HG03520 (cell line): ENCODE measurements at regions not wholly inside any gene's neighbourhood (a gene's known extent, or its start where the extent isn't known, plus 50 kb on each side); places are given as distances from the start of the nearest gene placed in this dataset.

Experiments
- ATAC-seq: cut with Tn5 transposase; IDR thresholded peaks from one replicate; pipeline ENCODE4 v1.9.1; 2021; ENCODE audit warnings: mild to moderate bottlenecking, moderate library complexity; ENCODE audit not compliant: unreplicated experiment

DNA sequence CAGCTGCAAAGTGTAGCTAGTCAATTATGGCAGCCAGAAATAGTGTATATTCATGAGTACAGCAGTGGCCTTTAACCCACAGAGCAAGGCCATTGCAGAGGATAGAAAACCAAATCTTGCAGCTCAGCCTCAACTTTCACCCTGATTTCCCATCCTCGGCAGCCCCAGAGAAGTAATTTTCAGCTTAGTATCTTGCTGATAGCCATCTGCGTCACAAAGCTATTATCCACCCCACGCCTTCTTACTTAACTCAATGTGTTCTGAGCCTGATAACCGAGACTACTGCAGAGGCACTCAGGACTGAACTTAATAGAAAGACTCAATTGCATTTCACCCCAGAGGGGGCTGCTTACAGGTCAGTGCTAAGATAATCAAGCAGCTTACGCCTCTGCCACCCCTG, 174.5 kb upstream of the MAOA start:
- no peak for ATAC-seq

DNA sequence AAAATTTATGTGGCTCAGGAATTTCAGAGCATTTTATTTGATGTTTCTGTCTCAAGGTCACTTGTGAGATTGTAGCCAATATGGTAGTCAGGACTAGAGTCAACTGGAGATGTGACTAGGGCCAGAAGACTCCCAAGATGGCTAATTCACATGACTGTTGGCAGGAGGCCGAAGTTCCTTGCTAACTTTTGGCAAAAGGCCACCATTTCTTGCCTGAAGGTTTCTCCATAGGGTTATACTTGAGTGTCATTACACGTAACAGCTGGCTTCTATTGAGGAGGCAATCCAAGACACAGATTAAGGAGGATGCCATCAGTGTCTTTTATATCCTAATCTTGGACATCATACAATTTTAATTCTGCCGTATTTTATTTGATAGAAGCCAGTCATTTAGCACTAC, 162.3 kb upstream of the MAOA start:
- ATAC-seq = no peak

DNA sequence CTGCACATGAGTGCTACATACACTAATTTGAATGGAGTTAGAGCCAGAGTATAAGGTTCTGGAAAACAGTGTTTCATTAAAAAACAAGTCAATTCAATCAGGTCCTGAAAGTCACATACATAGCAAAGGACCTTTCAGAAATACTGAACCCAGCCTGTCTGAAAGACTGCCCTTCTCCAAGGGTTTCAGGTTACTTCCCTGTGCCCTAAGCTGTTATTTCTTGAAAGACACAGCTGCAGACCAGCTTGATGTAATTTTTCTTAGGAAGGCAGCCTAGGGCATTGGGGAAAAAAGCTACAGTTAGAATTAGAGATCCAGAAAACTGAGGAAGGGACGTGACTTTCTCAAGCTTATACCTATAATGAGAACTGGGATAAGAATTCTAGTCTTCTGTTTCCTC, 155.9 kb upstream of the MAOA start:
- no peak for ATAC-seq

DNA sequence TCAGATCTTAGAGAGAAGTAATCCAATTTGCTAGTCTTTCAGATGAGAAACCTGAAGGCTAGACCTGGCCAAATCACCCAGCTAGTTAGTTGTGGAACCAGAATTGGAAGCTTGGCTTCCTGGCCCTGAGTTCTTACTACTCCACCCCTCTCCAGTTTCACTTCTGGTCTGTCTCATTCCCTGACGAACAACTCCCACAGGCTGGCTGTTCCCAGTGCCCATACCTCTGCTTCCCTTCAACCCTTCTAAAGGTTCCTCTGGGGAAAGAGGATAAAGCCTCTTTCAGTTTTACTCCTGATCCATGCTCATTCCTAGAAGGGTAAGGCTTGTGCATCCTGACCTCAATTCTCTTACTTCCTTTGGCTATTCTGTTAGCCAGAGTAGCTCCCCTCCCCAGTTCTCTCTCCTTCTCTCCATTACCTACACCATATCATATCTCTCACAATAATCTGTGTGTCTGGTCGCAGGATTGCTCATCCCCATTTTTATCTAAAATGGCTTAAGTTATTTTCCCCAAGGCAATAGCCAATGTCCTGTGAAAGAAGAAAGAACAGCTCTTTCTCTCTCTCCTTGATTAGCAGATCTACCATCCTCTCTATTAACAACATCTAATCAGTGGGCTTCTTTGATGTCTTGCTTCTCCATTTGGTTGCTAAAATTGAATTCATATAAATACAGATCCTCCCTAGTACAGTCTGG, 155.0 kb upstream of the MAOA start:
- ATAC-seq = no peak

DNA sequence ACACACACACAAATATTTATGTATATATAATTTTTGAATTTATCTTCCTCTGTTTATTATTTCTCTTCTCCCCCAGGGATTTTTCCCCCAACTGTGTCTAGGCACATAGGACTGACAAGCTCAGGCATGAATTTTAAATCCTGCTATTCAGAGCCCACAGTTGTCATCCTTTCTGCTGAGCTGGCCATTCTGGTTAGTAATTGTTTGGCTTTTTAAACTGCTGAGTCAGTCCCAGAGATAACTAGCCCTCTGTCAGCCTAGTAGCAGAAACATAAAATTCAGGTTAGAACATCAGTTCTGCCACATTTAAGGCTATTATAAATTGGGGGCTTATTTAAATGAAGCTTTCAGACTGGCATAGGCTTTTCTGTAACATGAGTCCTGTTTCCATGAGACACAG, 151.7 kb upstream of the MAOA start:
- ATAC-seq = no peak

DNA sequence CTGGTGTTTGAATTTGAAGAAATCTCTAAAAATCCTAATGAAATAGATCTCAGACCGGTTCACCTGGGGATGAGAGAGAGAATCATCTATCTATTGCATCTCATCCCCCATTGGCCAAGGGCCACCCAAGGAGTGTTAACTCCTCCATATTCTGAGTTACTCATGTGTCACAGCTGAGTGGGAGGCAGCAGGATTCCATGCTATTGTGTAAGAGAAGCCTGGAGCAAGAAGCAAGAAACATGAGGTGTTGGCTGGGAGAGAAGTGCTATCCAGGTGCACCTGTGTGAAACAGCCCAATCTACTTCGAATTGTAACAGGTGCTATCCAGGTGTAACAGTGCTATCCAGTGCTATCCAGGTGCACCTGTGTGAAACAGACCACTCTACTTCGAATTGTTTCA, 150.3 kb upstream of the MAOA start:
- no peak for ATAC-seq

DNA sequence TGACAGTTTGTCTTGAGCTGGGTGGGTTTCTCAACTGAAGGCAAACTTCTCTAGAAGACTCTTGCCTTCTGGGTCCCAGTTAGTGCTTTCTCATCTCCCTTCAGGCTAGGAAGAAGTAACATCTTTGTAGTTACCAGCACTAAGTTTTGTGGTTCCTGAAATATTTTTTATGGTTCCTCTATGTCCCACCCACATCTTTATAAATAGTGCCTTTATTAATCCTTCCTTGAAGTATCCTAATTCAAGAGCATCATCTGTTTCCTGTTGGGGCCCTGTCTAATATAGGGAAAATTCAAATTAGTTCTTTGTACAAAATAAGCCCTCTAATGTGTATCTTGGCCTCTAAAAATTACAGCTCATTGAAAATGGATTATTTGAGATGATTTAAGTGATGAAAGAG, 147.4 kb upstream of the MAOA start:
- no peak for ATAC-seq

DNA sequence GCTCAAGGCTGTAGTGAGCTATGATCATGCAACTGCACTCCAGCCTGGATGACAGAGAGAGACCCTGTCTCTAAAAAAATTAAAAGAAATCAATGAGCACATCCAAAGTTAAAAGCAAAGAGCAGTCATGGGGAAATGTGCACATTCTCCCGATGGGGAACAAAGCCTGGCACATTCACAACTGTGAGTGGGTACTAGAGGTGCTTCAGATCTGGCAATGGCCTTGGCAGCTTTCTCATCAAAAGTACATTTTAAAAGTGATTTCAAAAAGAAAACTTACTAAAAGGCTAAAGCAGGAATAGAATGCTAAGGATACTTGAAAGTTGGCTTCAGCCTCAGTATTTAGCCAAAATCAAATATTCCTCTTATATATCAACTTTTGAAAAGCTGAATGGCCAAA, 145.9 kb upstream of the MAOA start:
- ATAC-seq = no peak

DNA sequence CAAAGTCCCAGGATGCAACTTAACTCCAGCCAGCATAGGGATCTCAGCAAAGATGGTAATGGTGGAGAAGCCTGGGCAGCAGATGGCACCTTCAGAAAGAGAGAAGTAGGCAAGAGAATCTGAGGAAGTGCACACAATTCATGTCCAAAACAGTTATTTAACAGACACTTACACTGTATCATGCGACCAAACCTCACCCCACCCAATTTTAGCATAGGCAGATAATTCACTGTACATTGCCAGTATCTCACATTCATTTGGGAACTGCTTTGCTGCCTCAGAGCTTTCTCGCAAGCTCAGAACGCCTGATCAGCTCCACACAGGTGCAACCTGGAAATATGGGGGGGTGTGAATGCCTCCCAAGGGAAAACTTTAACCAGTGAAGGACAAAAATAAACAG, 143.0 kb upstream of the MAOA start:
- no peak for ATAC-seq

DNA sequence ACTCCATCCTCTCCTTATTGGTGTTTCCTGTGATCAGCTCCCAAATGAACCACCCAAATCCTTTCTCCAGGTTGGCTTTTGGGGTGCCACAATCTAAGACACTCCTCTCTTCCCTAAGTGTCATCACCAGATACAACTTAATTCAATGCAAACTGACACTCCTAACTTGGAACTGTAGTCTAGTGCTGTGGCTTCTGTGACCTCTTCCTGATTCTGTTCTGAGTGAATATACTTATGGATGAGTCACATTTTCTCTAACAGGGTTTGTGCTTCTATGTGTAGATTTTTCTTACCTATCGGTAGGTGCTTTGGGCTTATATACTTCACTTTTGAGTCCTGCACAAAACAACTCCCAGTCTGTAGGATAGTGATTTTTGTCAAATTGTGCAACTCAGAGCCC, 141.3 kb upstream of the MAOA start:
- ATAC-seq = no peak

DNA sequence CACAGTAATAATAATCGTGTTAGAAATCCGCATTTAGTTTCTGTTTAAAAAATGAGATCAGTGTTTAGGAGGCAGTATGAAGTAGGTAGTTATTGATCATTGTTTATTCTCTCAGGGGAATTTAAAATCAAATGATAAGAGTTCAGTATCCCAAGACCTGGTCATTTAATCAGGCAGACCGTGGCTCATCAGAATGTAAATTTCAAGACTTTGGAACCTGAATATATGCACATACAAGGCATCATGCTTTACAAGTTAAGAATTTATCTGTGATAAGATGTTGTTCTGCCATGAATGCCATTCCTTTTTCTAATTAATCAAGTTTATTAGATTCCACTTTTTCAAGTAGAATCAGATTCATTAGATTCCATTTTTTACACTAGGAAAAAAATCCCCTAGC, 133.5 kb upstream of the MAOA start:
- no peak for ATAC-seq

DNA sequence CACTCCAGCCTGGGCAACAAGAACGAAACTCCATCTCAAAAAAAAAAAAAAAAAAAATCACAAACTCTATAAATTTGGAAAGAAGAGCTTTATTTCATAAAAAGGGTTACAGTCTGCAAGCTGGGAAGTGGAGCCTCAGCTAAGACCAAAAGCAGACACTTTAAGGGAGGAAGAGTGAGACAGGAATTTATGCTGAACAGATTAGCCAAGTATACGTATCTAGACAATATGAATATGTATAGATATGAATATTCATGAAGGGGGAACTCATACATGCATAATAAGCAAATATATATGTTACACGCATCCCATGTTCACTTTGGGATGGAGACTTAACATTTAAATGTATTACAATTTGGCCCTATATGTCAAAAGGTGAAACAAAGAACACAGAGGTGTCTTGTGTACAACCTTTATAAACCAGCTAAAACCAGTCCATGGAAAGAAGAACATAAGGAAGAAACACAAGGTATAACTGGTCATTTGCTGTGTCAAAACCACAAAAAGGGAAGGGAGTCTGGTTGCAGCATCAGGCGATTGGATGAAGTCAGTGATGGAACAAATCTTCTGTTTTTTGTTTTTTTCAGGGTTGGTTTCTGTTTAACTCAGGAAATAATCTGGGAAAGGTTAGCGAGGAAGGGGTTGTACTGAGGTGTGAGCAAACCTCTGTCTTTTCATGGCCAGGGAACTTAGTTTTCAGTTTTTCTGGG, 130.0 kb upstream of the MAOA start:
- ATAC-seq = no peak

DNA sequence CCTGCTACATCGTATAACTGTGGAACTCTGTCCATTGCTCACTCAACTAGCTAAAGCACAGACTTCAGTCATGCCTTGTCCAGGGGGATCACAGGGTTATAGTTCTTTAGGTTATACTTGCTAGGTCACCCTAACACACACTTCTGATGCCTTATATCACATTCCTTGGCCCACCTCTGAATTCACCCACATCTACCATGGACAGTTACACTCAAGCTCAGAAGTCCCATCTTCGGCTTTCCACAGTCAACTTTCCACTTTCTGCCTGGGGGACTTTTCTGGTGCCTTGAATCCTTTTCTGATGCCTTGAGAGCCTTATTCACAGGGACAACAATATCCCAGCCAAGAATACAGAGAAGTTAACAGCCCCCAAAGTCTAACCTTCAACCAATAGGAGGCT, 129.2 kb upstream of the MAOA start:
- ATAC-seq = no peak

DNA sequence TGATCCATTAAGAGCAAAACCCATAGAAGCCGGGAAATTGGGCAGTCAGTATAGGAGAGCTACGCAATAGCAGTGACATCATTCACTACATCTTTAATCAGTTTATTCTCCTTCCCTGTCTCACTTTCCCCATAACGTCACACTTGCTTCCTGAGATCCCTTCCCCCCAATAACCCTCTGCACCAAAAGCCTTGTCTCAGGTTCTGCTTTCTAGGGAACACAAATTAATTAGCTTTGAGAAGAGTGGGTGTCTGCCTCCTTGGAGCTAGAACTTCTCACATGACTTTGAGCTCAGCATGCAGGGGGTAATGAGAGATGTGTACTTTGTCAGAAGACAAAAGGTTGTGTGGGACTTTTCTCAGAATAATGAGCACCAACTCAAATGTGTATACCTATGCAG, 128.3 kb upstream of the MAOA start:
- no peak for ATAC-seq

DNA sequence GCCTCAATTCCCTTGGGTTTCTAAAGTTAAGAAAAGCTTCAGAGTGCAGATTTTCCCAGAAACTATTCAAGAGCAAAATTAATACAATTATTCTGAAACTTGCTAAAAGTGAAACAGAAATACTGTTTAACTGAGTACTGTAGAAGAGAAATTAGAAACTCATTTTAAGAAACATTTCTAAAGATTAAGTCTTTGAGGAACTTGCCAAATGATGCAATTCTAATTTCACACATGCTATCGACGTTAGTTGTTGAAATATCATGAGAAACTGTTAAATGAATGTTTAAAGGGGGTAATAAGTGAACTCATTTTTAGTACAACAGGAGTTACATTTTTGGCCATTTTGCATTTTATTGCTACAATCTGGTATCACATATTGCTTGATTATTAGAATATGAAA, 125.3 kb upstream of the MAOA start:
- no peak for ATAC-seq

DNA sequence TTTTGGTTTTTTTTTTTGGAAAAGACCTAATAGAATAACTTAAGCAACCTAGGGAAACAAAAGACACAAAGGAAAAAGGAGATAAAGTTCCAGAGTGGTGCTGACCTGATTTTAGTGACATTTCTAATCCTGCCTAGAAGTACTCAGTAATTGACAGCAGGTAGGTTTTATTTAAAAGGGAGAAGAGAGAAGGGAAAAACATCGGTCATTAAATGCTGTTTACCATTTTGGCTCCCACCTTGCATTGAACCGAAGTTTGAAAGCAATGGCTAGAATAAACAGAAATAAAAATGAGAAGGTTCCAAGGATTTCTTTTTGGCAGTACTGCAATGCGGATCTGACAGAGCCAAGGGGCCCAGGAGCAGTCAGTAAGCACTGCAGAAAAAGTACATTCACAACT, 115.8 kb upstream of the MAOA start:
- no peak for ATAC-seq

DNA sequence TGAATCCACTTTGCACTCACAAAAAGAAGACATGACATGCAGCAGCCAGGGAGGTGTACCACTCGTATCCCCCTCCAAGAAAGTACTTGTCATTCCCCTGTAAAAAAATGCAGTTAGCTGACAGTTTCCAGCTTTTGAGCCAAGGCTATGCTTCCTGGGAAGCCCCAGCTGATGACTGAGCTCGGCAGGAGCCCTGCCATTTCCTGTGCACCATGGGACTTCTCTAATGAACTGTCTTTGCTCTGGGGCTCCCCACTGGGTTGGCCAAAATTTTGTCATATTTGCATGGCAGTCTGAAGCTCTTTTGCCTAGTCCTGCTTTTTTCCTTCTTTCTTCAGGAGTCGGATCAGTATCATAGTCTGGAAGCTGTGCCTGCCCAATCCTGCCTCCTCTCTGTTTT, 104.5 kb upstream of the MAOA start:
- no peak for ATAC-seq

DNA sequence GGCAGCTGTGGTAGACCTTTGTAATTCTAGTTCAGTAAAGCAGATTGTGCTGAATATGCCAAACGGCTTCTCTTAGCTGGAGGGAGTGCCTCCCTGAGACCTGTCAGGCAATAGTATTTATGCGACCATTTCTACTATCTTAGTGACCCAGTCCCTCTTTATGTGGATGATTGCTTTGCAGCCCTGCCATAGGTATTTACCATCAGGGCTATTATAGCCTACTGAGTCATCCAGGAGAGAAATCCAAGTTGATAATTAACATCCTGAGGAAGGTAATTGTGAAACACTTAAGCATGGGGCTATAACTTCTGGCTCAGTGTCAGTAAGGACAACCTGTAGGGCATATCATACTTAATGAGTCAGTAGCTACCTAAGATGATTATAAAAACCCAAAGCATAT, 103.9 kb upstream of the MAOA start:
- ATAC-seq = no peak

DNA sequence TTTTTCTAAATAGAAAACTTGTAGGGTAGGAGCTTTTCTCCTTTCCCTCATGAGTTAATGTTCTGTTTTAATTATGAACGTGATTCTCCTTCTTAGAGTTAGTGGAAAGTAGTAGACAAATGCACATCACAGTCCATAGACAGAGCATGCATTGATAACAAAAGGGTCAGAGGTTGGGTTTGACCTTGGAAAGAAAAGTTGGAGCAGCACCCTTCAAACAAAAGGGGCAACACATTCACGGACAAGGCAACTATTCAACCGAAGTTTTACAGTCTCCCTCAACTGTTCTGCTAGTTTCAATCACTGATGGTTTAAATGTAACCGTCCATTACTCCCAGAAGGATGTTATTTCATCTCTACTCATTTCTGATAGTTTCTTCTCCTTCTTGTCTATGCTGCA, 103.4 kb upstream of the MAOA start:
- no peak for ATAC-seq

DNA sequence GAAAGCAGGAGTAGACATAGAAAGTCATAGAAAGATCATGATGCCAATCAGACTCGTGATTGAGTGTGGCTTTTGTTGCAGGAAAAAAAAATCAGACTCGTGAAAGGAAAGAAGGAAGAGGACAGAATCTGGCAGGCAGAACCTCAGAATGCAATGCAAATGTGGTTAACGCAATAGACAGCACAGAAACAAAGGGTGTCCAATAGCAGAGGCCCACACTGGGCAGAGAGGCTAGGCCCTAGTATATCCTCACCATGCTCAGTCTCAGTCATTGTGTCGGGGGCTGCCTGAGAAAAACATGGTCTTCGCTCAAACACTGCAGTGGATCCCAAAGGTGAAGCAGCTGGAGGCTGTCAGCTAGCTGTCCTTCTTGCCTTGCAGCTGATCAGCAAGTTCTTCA, 102.8 kb upstream of the MAOA start:
- ATAC-seq = no peak

DNA sequence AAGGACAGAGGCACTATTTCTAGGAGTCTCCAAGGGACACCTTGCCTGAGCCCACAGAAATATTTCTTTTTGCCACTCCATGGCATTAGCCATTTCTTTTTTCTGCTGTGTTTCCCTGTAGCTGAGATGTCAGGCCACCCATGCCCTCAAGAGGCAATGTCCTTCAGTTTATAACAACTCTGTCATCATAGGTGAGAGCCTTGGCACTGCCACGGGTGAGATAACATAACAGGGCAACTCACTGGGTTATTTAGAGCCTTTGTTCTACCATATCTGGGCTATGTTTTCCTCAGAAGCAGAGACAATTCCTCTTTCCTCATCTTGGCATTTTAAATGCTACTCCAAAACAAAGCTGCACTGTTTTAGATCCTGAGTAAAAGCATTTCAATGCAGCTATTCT, 99.9 kb upstream of the MAOA start:
- ATAC-seq = no peak

DNA sequence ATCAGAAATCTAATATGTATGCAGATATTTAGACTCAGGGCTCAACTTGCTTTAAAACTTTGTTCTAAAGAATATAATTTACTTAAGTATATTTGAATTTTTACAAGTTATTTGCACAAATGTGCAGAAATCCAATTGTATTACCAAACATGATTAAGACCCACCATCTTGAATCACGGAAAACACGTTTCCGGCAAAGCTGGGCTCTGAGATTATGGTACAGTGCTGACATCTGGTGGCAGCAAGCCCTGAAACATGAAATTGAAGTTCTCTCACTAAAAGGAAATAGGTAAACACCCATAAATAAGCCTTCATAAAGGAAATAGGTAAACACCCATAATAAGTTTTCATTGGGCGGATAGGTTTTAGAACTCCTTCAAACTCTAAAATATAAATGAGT, 98.3 kb upstream of the MAOA start:
- ATAC-seq = no peak

DNA sequence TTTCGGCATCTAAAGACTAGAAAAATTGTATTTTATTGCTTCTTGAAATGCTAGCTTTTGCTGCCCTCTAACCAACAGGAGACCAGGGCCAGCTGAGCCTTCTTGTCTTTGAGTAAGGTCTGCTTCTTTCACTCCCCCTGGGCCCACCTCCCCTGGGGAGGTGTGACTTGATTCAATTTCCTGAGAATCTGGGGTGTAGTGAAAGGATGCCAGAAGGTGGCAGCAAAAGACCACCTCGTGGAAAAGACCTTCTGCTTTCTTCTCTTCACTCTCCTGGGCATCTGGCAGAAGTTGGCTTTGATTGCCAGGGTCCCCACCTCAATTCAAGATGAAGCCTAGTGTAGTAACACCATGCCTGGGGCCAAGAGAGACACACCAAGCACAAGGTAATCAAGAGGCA, 96.5 kb upstream of the MAOA start:
- no peak for ATAC-seq
